Mammary epithelial cell (primary cell): ENCODE measurements at regions not wholly inside any gene's neighbourhood (a gene's known extent, or its start where the extent isn't known, plus 50 kb on each side); places are given as distances from the start of the nearest gene placed in this dataset.
"Not testable (repeated sequence)": the region's sequence is repeated elsewhere in the genome, so short reads cannot be mapped to it uniquely, and the experiment has no call there.

ENCODE experiments used
- CTCF ChIP-seq, 2 donors: IDR thresholded peaks in 1 of 2; conservative IDR thresholded peaks in 1 of 2; 2 replicates each; pipeline ENCODE4 v1.5.1; 2011 to 2012; ENCODE audit warnings: inconsistent platforms in 2 of 2, low read length in 2 of 2, mild to moderate bottlenecking in 2 of 2, control low read depth in 1 of 2, low read depth in 1 of 2; ENCODE audit not compliant: insufficient read depth in 1 of 2; ENCODE audit errors: extremely low read depth in 1 of 2
- EZH2 ChIP-seq: IDR thresholded peaks from 2 replicates; pipeline ENCODE4 v1.6.1; 2012; ENCODE audit warnings: low read length, inconsistent platforms, borderline replicate concordance

- not testable (repeated sequence) for TF ChIP-seq CTCF (conservative IDR thresholded peaks at IDR 0.05 in 1 of 2, IDR thresholded peaks at IDR 0.05 in 1 of 2; ENCODE audit: extremely low read depth in 1 of 2, insufficient read depth in 1 of 2, low read depth in 1 of 2, low read length in 2 of 2); EZH2
These were observed 129.6 kb downstream of the POTEM start for GRCh38 chr14:19096876-19097275.
